RWPE2 (cell line): ENCODE measurements at regions not wholly inside any gene's neighbourhood (a gene's known extent, or its start where the extent isn't known, plus 50 kb on each side); places are given as distances from the start of the nearest gene placed in this dataset.

Experiments used
- ATAC-seq: fragments of 200-7000 bp; cut with Tn5 transposase; 3 replicates; pipeline ENCODE4 v1.9.1; 2021; ENCODE audit warnings: low read depth
- DNase-seq: peaks from one replicate; pipeline ENCODE4 v3.0.0-alpha.2; 2020; ENCODE audit warnings: low spot score
- H3K27ac ChIP-seq: fragments of 450-650 bp; 2 replicates; pipeline ENCODE4 v1.5.1; 2017; ENCODE audit warnings: mild to moderate bottlenecking; ENCODE audit not compliant: poor library complexity, severe bottlenecking
- H3K27me3 ChIP-seq: fragments of 250-450 bp; sonication (Bioruptor Pico); 2 replicates; pipeline ENCODE4 v1.5.1; 2021; ENCODE audit warnings: mild to moderate bottlenecking, moderate library complexity; ENCODE audit not compliant: insufficient read depth, poor library complexity, severe bottlenecking
- H3K36me3 ChIP-seq: fragments of 250-450 bp; sonication (Bioruptor Pico); 2 replicates; pipeline ENCODE4 v1.5.1; 2020; ENCODE audit warnings: low read depth, mild to moderate bottlenecking, moderate library complexity
- H3K4me1 ChIP-seq: fragments of 250-450 bp; sonication (Bioruptor Pico); 2 replicates; pipeline ENCODE4 v1.5.1; 2021; ENCODE audit warnings: mild to moderate bottlenecking, moderate library complexity; ENCODE audit not compliant: insufficient read depth, poor library complexity, severe bottlenecking
- H3K4me3 ChIP-seq: fragments of 250-450 bp; sonication (Bioruptor Pico); 2 replicates; pipeline ENCODE4 v1.5.1; 2021; ENCODE audit warnings: mild to moderate bottlenecking, moderate library complexity; ENCODE audit not compliant: severe bottlenecking
- H3K9me3 ChIP-seq: fragments of 250-450 bp; sonication (Bioruptor Pico); 2 replicates; pipeline ENCODE4 v1.5.1; 2021; ENCODE audit warnings: mild to moderate bottlenecking, moderate library complexity; ENCODE audit not compliant: severe bottlenecking
- TF ChIP-seq, protein P1 (sequence below): fragments of 450-650 bp; IDR thresholded peaks from one replicate; pipeline ENCODE4 v1.5.1; 2017; ENCODE audit warnings: mild to moderate bottlenecking, moderate library complexity; ENCODE audit not compliant: poor library complexity, severe bottlenecking

DNA sequence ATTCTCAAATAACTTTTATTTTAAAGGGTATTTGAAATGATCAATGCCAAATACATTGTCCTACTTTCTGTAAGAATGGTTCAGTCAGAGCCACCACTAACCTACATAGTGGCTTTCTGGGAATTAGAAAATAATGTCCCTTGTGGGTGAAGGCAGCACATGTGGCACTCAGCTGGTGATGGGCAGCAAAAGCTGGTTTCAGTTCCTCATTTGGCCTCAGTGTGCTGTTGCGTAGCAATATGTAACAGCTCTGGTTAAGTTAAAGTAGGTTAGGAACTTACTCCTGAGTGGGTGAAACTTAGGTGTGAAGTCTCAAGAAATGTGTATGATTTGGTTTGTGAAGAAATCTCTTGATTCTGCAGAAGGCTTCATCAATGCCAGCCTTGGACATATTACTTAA is 99.6 kb upstream of the SPEF2 start:
- H3K9me3 ChIP-seq: no peaks in the 10 kb centered on the region
- H3K36me3 ChIP-seq: no peaks in the 10 kb centered on the region
- no peak overlapping the region for H3K27ac ChIP-seq
- DNase-seq (no peak), ATAC-seq (no peak)
- no peak overlapping the region for H3K4me3 ChIP-seq
- no peaks in the 10 kb centered on the region for H3K4me1 ChIP-seq
- TF ChIP-seq, protein P1, sequence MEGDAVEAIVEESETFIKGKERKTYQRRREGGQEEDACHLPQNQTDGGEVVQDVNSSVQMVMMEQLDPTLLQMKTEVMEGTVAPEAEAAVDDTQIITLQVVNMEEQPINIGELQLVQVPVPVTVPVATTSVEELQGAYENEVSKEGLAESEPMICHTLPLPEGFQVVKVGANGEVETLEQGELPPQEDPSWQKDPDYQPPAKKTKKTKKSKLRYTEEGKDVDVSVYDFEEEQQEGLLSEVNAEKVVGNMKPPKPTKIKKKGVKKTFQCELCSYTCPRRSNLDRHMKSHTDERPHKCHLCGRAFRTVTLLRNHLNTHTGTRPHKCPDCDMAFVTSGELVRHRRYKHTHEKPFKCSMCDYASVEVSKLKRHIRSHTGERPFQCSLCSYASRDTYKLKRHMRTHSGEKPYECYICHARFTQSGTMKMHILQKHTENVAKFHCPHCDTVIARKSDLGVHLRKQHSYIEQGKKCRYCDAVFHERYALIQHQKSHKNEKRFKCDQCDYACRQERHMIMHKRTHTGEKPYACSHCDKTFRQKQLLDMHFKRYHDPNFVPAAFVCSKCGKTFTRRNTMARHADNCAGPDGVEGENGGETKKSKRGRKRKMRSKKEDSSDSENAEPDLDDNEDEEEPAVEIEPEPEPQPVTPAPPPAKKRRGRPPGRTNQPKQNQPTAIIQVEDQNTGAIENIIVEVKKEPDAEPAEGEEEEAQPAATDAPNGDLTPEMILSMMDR: no peak
- H3K27me3 ChIP-seq: peaks cover 7% of the 10 kb centered on the region

GRCh38 chr5:35516271-35516670 is 101.4 kb upstream of the SPEF2 start:
- TF ChIP-seq, protein P1: no peak
- peaks cover 7% of the 10 kb centered on the region for H3K27me3 ChIP-seq
- ATAC-seq: no peak
- no peaks in the 10 kb centered on the region for H3K4me1 ChIP-seq
- H3K9me3 ChIP-seq: no peaks in the 10 kb centered on the region
- DNase-seq: no peak
- H3K4me3 ChIP-seq: no peak overlapping the region
- H3K36me3 ChIP-seq: no peaks in the 10 kb centered on the region
- H3K27ac ChIP-seq: no peak overlapping the region

DNA sequence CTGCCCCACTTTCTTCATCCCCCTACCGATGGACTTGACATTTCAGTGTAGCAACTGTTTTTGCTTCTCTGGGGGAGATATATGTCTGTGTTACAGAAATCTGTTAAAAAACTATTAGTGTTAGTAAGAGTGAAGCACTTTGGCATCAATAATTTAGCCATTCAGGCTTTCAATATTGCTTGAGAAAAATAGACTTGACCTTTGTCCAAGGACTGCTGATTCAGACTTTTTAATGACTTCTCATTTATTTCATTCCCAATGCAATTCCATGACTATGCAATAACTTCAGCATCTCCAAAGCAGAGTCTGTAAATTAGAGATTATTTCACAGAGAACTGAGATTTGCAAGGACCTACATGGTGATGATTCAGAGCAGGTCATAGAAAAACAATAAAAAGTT is 104.1 kb upstream of the SPEF2 start:
- TF ChIP-seq, protein P1: no peak
- DNase-seq: no peak
- H3K27ac ChIP-seq: no peak overlapping the region
- H3K4me3 ChIP-seq: no peak overlapping the region
- peaks cover 7% of the 10 kb centered on the region for H3K27me3 ChIP-seq
- no peaks in the 10 kb centered on the region for H3K4me1 ChIP-seq
- H3K36me3 ChIP-seq: no peaks in the 10 kb centered on the region
- ATAC-seq: no peak
- H3K9me3 ChIP-seq: peaks cover 3% of the 10 kb centered on the region

DNA sequence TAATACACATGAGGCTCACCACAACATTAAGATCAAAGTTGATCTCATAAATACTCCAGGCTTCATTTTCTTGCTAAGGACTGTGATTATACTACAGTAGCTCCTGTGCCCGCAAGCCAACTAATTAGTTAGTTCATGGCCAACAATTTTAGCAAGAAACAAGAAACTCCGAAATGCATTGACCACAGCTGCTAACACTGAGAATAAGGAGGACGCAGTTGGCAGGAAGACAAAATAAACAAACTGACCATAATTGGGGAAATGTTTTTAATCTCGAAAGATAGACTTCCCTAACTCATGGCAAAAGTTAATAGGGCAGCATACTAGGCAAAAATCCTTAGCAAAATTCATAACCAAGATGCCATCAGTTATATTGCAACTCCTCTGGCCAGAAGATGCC is 115.5 kb upstream of the SPEF2 start:
- TF ChIP-seq, protein P1: no peak
- H3K4me3 ChIP-seq: no peak overlapping the region
- H3K36me3 ChIP-seq: no peaks in the 10 kb centered on the region
- H3K9me3 ChIP-seq: no peaks in the 10 kb centered on the region
- DNase-seq: no peak
- ATAC-seq: no peak
- no peaks in the 10 kb centered on the region for H3K4me1 ChIP-seq
- peaks cover 3% of the 10 kb centered on the region for H3K27me3 ChIP-seq
- no peak overlapping the region for H3K27ac ChIP-seq

DNA sequence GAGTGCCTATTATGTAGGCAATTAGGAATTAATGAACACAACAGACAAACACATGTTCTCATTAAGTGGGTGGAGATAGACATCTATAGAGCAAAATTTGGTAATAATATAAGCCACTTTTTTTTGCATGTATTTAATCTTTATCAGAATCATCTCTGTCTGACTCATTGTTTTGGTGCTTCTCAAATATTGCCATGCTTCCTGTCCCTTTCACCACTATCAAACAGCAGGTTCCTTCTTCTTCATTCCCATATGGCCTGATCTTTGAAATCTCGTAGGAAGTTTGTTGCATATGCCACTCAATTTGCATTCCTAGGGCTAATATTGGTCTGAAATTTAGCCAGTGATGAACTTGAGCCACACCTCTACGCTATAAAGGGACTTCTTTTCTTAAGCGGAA is 128.9 kb upstream of the SPEF2 start:
- TF ChIP-seq, protein P1: no peak
- ATAC-seq: no peak

More for the DNA sequence above, 128.9 kb upstream of the SPEF2 start:
- no peak for DNase-seq
- Histone ChIP-seq H3K27ac (no peak overlapping the region), H3K27me3 (peaks cover 17% of the 10 kb centered on the region), H3K4me1 (no peaks in the 10 kb centered on the region), H3K4me3 (no peak overlapping the region), H3K36me3 (0 out of 2 replicates have a peak, but pooled peaks cover 6% of the 10 kb centered on the region), H3K9me3 (no peaks in the 10 kb centered on the region)
